ENCODE measurements at regions not wholly inside any gene's neighbourhood (a gene's known extent, or its start where the extent isn't known, plus 50 kb on each side); places are given as distances from the start of the nearest gene placed in this dataset.
"Not testable (repeated sequence)": the region's sequence is repeated elsewhere in the genome, so short reads cannot be mapped to it uniquely, and the experiment has no call there.

- no peaks in the 10 kb centered on the region for H3K9me3 ChIP-seq (ENCODE audit: low read length)
- ChIA-PET POLR2A (no interaction called here), CTCF (ENCODE audit: unreplicated experiment) (no interaction called here)
- DNase-seq (ENCODE audit: low spot score): no peak
- intact Hi-C loops (cut with micrococcal nuclease; ENCODE audit: unreplicated experiment): no loop called here
- no peak overlapping the region for H2AFZ ChIP-seq (ENCODE audit: low read length)
- no peak overlapping the region for H3K27ac ChIP-seq (ENCODE audit: low read depth, low read length, poor library complexity, severe bottlenecking)
- H3K79me2 ChIP-seq (ENCODE audit: insufficient read depth, low read depth, low read length): no peaks in the 10 kb centered on the region
- no peaks in the 10 kb centered on the region for H4K20me1 ChIP-seq (ENCODE audit: insufficient read depth, low read length)
- BruUV-seq (replicated peaks): no TSS peak
- no peaks in the 10 kb centered on the region for H3K9me2 ChIP-seq (ENCODE audit: insufficient read depth, low read length)
- TF ChIP-seq EZH2phosphoT487 (IDR thresholded peaks at IDR 0.05; ENCODE audit: borderline replicate concordance, low read depth, low read length): no peak
- TF ChIP-seq CTCF (conservative IDR thresholded peaks at IDR 0.05; ENCODE audit: low read length): no peak
- H3K4me3 ChIP-seq (ENCODE audit: low read depth, low read length, poor library complexity, severe bottlenecking): no peak overlapping the region
- no peak overlapping the region for H3K4me2 ChIP-seq (ENCODE audit: low read length)
- no peaks in the 10 kb centered on the region for H3K4me1 ChIP-seq (ENCODE audit: insufficient read depth, low read length, poor library complexity, severe bottlenecking)
- H3K36me3 ChIP-seq (ENCODE audit: insufficient read depth, low read length): no peaks in the 10 kb centered on the region
These were observed 149.4 kb upstream of the CHST15 start for GRCh38 chr10:124242791-124243190.

GRCh38 chr10:124242365-124242764, 149.0 kb upstream of the CHST15 start:
- Histone ChIP-seq H3K36me3 (ENCODE audit: insufficient read depth, low read length) (no peaks in the 10 kb centered on the region), H3K4me2 (ENCODE audit: low read length) (no peak overlapping the region), H3K9me3 (ENCODE audit: low read length) (no peaks in the 10 kb centered on the region), H3K79me2 (ENCODE audit: insufficient read depth, low read depth, low read length) (no peaks in the 10 kb centered on the region), H3K4me3 (ENCODE audit: low read depth, low read length, poor library complexity, severe bottlenecking) (no peak overlapping the region), H2AFZ (ENCODE audit: low read length) (no peak overlapping the region), H4K20me1 (ENCODE audit: insufficient read depth, low read length) (no peaks in the 10 kb centered on the region), H3K4me1 (ENCODE audit: insufficient read depth, low read length, poor library complexity, severe bottlenecking) (no peaks in the 10 kb centered on the region), H3K27ac (ENCODE audit: low read depth, low read length, poor library complexity, severe bottlenecking) (no peak overlapping the region), H3K9me2 (ENCODE audit: insufficient read depth, low read length) (no peaks in the 10 kb centered on the region)
- CTCF ChIA-PET (ENCODE audit: unreplicated experiment): no interaction called here
- TF ChIP-seq EZH2phosphoT487 (IDR thresholded peaks at IDR 0.05; ENCODE audit: borderline replicate concordance, low read depth, low read length): no peak
- no peak for TF ChIP-seq CTCF (conservative IDR thresholded peaks at IDR 0.05; ENCODE audit: low read length)
- intact Hi-C loops (cut with micrococcal nuclease; ENCODE audit: unreplicated experiment): no loop called here
- no peak for DNase-seq (ENCODE audit: low spot score)
- no TSS peak for BruUV-seq (replicated peaks)
- POLR2A ChIA-PET: no interaction called here

- H3K79me2 ChIP-seq (ENCODE audit: insufficient read depth, low read depth, low read length); H3K4me2 ChIP-seq (ENCODE audit: low read length); POLR2A ChIA-PET; H3K36me3 ChIP-seq (ENCODE audit: insufficient read depth, low read length); H2AFZ ChIP-seq (ENCODE audit: low read length); intact Hi-C loops (cut with micrococcal nuclease; ENCODE audit: unreplicated experiment); H3K4me1 ChIP-seq (ENCODE audit: insufficient read depth, low read length, poor library complexity, severe bottlenecking); H3K9me2 ChIP-seq (ENCODE audit: insufficient read depth, low read length); H3K4me3 ChIP-seq (ENCODE audit: low read depth, low read length, poor library complexity, severe bottlenecking); H4K20me1 ChIP-seq (ENCODE audit: insufficient read depth, low read length); H3K27ac ChIP-seq (ENCODE audit: low read depth, low read length, poor library complexity, severe bottlenecking); BruUV-seq (replicated peaks); DNase-seq (ENCODE audit: low spot score); CTCF ChIA-PET (ENCODE audit: unreplicated experiment); H3K9me3 ChIP-seq (ENCODE audit: low read length): not testable (repeated sequence)
These were observed 148.1 kb upstream of the CHST15 start for GRCh38 chr10:124241510-124241909.
